ENCODE measurements at regions not wholly inside any gene's neighbourhood (a gene's known extent, or its start where the extent isn't known, plus 50 kb on each side); places are given as distances from the start of the nearest gene placed in this dataset.

- no peak for TF ChIP-seq CTCF (IDR thresholded peaks at IDR 0.05)
- no peak for TF ChIP-seq POLR2A (IDR thresholded peaks at IDR 0.05)
Observed at GRCh38 chr5:159850160-159850559, 66.1 kb upstream of the ADRA1B start.
